Fibroblast of pulmonary artery (primary cell): ENCODE measurements at regions not wholly inside any gene's neighbourhood (a gene's known extent, or its start where the extent isn't known, plus 50 kb on each side); places are given as distances from the start of the nearest gene placed in this dataset.

Experiments used
- DNase-seq: peaks from one replicate; pipeline ENCODE4 v3.0.0-alpha.2; 2010; ENCODE audit warnings: low read depth
- H3K4me3 ChIP-seq: replicated peaks from 2 replicates; pipeline ENCODE4 v1.5.1; 2011; ENCODE audit warnings: low read depth, mild to moderate bottlenecking, control low read depth, low read length, moderate library complexity
- TF ChIP-seq, protein P1 (sequence below): IDR thresholded peaks from 2 replicates; pipeline ENCODE4 v1.5.1; 2011; ENCODE audit warnings: mild to moderate bottlenecking, control low read depth, low read length, inconsistent platforms; ENCODE audit errors: missing control alignments

DNA sequence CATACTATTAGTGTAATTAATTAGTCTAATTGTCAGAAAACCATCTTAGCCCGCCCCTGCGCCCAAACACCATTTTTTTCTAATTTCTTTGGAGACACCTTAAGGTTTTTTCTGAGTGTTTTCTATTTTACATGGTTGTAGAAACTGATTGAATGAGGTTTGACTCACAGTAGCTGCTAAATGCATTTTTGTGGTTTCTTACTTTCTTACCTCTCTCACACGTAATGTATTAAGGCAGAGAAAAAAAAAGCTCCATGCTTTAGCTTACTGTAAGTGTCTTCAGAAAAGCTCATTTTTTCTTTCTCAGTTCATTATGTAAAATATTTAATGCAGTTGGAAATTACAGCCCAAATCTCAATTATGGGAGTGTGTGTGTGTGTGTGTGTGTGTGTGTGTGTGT is 548.5 kb upstream of the LRRTM4 start:
- TF ChIP-seq, protein P1, sequence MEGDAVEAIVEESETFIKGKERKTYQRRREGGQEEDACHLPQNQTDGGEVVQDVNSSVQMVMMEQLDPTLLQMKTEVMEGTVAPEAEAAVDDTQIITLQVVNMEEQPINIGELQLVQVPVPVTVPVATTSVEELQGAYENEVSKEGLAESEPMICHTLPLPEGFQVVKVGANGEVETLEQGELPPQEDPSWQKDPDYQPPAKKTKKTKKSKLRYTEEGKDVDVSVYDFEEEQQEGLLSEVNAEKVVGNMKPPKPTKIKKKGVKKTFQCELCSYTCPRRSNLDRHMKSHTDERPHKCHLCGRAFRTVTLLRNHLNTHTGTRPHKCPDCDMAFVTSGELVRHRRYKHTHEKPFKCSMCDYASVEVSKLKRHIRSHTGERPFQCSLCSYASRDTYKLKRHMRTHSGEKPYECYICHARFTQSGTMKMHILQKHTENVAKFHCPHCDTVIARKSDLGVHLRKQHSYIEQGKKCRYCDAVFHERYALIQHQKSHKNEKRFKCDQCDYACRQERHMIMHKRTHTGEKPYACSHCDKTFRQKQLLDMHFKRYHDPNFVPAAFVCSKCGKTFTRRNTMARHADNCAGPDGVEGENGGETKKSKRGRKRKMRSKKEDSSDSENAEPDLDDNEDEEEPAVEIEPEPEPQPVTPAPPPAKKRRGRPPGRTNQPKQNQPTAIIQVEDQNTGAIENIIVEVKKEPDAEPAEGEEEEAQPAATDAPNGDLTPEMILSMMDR = no peak
- DNase-seq = no peak
- H3K4me3 ChIP-seq = no peak overlapping the region

DNA sequence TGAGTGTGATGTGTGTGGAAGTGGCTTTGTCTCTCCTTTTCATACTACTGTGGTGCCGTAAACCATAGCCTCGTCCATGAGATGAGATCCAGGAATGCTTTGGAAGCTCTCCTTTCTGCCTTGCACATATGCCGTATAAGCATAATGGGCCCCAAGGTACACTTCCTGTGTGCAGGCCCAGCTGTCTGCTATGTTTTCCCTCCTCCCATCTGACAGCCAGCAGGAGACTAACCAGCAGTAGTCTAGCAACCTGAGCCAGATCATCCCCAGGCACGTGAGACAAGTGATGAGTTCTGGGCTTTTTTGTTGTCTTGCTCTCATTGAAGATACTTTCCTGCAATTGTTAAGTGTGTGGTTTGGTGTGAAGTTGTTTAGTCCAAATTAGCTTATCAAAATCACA is 555.5 kb upstream of the LRRTM4 start:
- TF ChIP-seq, protein P1 = no peak
- no peak overlapping the region for H3K4me3 ChIP-seq
- no peak for DNase-seq

DNA sequence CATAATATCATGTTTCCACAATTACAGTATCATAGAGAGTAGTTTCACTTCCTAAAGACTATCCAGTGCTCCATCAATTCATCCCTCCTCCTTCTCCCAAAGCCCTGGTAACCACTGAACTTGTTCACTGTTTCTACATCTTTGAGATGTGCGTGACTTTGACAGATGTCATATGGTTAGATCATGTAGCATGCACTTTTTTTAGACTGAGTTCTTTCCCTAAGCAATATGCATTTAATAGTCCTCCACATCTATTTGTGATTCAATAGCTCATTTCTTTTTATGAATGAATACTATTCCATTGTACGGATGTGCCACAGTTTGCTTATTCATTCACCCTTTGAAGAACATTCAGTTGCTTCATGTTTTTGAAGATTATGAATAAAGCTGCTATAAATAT is 560.4 kb upstream of the LRRTM4 start:
- no peak overlapping the region for H3K4me3 ChIP-seq
- TF ChIP-seq, protein P1 = no peak
- no peak for DNase-seq

DNA sequence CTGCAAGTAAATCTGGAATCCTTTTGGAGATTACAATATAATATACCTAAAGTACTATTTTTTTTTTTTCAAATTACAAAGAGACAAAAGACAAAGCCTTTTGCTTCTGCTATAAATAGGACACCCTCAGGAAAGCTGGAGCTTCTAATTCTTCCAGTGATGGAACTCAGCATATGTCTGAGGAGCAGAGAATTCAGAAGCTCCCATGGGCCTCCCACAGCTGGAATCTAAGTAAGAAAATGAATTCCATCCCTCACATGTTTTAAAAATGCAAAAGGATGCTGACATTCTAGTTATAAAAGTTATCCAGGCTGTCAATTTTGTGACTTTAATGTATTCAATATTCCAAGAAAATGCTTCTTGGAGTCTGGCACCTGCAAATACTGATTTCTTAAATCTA is 571.3 kb upstream of the LRRTM4 start:
- no peak for DNase-seq
- TF ChIP-seq, protein P1 = no peak
- H3K4me3 ChIP-seq = no peak overlapping the region

DNA sequence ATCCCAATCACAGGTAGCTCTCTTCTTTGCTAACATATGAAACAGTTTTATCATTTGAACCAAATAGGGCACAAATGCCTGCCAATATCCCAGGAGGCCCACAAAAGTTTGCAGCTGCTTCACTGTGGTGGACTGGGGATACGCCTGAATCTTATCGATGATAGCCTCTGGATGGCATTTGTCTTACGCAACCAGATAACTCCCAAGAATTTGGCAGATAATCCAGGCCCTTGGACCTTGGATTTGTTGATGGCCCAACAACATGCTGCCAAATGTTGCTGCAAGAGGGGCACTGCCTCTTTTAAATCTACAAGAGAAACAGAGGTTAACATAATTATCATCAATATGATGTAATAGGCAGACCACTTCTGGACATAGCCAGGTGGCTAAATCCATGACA is 587.1 kb upstream of the LRRTM4 start:
- H3K4me3 ChIP-seq = no peak overlapping the region
- DNase-seq = no peak
- TF ChIP-seq, protein P1 = no peak

DNA sequence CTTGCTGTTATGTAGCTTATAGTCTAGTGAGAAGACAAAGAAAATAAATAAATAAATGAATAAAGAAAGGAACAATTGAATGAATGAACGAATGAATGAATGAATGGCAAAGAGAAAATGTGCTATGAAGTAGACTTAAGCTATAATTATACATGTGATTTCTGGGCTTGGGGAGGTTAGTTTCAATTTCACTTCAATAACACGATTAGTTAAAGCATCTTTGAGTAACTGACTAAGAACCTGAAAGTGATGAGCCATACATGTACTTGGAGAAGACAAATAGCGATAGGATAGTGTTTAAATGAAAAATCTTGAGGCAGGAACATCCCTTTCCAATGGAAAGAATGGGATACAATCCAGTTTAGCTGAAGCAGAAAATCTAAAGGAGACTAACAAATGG is 593.1 kb upstream of the LRRTM4 start:
- TF ChIP-seq, protein P1 = no peak
- no peak overlapping the region for H3K4me3 ChIP-seq
- no peak for DNase-seq

DNA sequence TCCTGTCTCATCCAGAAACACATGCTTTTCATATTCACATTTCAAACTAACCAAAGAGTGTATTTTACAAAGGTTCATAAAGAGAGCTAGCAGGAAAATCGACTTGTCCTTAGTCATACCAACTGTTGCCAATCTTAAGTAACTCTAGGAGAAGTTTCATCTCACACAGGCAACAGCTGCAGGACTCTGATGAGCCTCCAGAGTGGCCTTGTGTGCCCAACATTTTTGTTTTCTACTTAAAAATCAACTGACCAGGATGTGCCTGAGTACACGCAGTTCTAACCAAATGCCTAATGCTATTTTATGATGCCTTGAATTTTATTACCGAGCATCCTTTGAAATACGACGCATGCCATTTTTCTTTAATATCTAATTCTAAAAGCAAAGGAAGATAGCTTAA is 595.9 kb upstream of the LRRTM4 start:
- TF ChIP-seq, protein P1 = no peak
- no peak overlapping the region for H3K4me3 ChIP-seq
- DNase-seq = no peak
